CD14-positive monocyte (primary cell): ENCODE measurements at regions not wholly inside any gene's neighbourhood (a gene's known extent, or its start where the extent isn't known, plus 50 kb on each side); places are given as distances from the start of the nearest gene placed in this dataset.

ENCODE experiments used
- DNase-seq, 3 donors: peaks; one replicate each; pipeline ENCODE4 v3.0.0-alpha.2; 2011 to 2022
- H2AFZ ChIP-seq: 2 replicates; pipeline ENCODE4 v1.6.0; 2012; ENCODE audit warnings: mild to moderate bottlenecking, low read depth, low read length, inconsistent platforms; ENCODE audit not compliant: insufficient read depth, poor library complexity, severe bottlenecking
- H3K27ac ChIP-seq, 2 donors: 1 replicate in 1 of 2; 2 replicates in 1 of 2; pipeline ENCODE4 v1.5.1; 2012 to 2013; ENCODE audit warnings: low read length in 2 of 2, control low read depth in 1 of 2, inconsistent platforms in 1 of 2, low read depth in 1 of 2, mild to moderate bottlenecking in 1 of 2
- H3K27me3 ChIP-seq, 2 donors: one replicate each; pipeline versions ENCODE4 v1.6.0 to v1.6.1; 2011 to 2013; ENCODE audit warnings: low read length in 2 of 2; ENCODE audit not compliant: control insufficient read depth in 2 of 2, insufficient read depth in 2 of 2
- H3K36me3 ChIP-seq, 2 donors: replicated peaks in 1 of 2; 1 replicate in 1 of 2; 2 replicates in 1 of 2; pipeline versions ENCODE4 v1.5.1 to v1.6.1; 2012 to 2013; ENCODE audit warnings: low read length in 2 of 2, control low read depth in 1 of 2, inconsistent platforms in 1 of 2, mild to moderate bottlenecking in 1 of 2; ENCODE audit not compliant: insufficient read depth in 2 of 2, control insufficient read depth in 1 of 2
- H3K4me1 ChIP-seq, 2 donors: 1 replicate in 1 of 2; 2 replicates in 1 of 2; pipeline versions ENCODE4 v1.5.1 to v1.6.1; 2012 to 2013; ENCODE audit warnings: low read length in 2 of 2, control low read depth in 1 of 2, inconsistent platforms in 1 of 2, mild to moderate bottlenecking in 1 of 2, moderate library complexity in 1 of 2; ENCODE audit not compliant: insufficient read depth in 2 of 2, control insufficient read depth in 1 of 2
- H3K4me2 ChIP-seq: replicated peaks from 2 replicates; pipeline ENCODE3; 2012; ENCODE audit warnings: low read length, moderate library complexity, mild to moderate bottlenecking; ENCODE audit not compliant: poor library complexity, severe bottlenecking; ENCODE audit errors: extremely low read depth
- H3K4me3 ChIP-seq, 3 experiments: fragments of 200-600 bp in 1 of 3; sonication (generic) in 1 of 3; replicated peaks in 1 of 3; 1 replicate in 2 of 3; 2 replicates in 1 of 3; pipeline ENCODE4 v1.5.1; 2011 to 2013; ENCODE audit warnings: low read length in 3 of 3, mild to moderate bottlenecking in 3 of 3, control low read depth in 2 of 3, low read depth in 2 of 3, inconsistent platforms in 1 of 3, moderate library complexity in 1 of 3
- H3K79me2 ChIP-seq: 2 replicates; pipeline ENCODE4 v1.6.0; 2012; ENCODE audit warnings: mild to moderate bottlenecking, control low read depth, inconsistent platforms, low read length, moderate library complexity; ENCODE audit not compliant: insufficient read depth
- H3K9ac ChIP-seq: 2 replicates; pipeline ENCODE4 v1.6.0; 2017; ENCODE audit warnings: low read length, mild to moderate bottlenecking; ENCODE audit not compliant: insufficient read depth, poor library complexity, severe bottlenecking
- H3K9me3 ChIP-seq, 2 donors: replicated peaks in 1 of 2; 1 replicate in 1 of 2; 2 replicates in 1 of 2; pipeline versions ENCODE4 v1.5.1 to v1.6.1; 2012 to 2013; ENCODE audit warnings: low read length in 2 of 2, control low read depth in 1 of 2; ENCODE audit not compliant: control insufficient read depth in 1 of 2, insufficient read depth in 1 of 2
- H4K20me1 ChIP-seq: 2 replicates; pipeline ENCODE4 v1.6.0; 2012; ENCODE audit warnings: mild to moderate bottlenecking, low read length, control low read depth, moderate library complexity; ENCODE audit not compliant: insufficient read depth
- H3K27ac Mint-ChIP-seq, 7 donors: one replicate each; pipeline ENCODE4 v1.8.0; 2020; ENCODE audit warnings: mild to moderate bottlenecking in 7 of 7, mixed read lengths in 7 of 7, moderate library complexity in 6 of 7, inconsistent platforms in 2 of 7
- H3K27me3 Mint-ChIP-seq, 3 donors: one replicate each; pipeline ENCODE4 v1.8.0; 2021 to 2022; ENCODE audit warnings: low read depth in 3 of 3, mild to moderate bottlenecking in 3 of 3, mixed read lengths in 3 of 3, moderate library complexity in 3 of 3, inconsistent platforms in 1 of 3
- H3K36me3 Mint-ChIP-seq, 2 donors: one replicate each; pipeline ENCODE4 v1.8.0; 2020; ENCODE audit warnings: mixed read lengths in 2 of 2, inconsistent platforms in 1 of 2, mild to moderate bottlenecking in 1 of 2
- H3K4me1 Mint-ChIP-seq: one replicate; pipeline ENCODE4 v1.8.0; 2020; ENCODE audit warnings: mild to moderate bottlenecking, mixed read lengths
- H3K4me3 Mint-ChIP-seq, 2 donors: one replicate each; pipeline ENCODE4 v1.8.0; 2020; ENCODE audit warnings: mild to moderate bottlenecking in 2 of 2, mixed read lengths in 2 of 2, moderate library complexity in 1 of 2
- H3K9me3 Mint-ChIP-seq, 7 donors: one replicate each; pipeline ENCODE4 v1.8.0; 2020 to 2022; ENCODE audit warnings: mixed read lengths in 7 of 7, mild to moderate bottlenecking in 6 of 7, moderate library complexity in 6 of 7, inconsistent platforms in 2 of 7
- CTCF ChIP-seq: fragments of 200-600 bp; IDR thresholded peaks from one replicate; pipeline ENCODE4 v1.8.0; 2022; ENCODE audit warnings: antibody characterized with exemption, mild to moderate bottlenecking
- WGBS: methylation state at CpG from one replicate; pipeline ENCODE4 v1.1.5; 2013; ENCODE audit warnings: missing lambda C conversion rate; ENCODE audit not compliant: insufficient coverage; 5-methylcytosine and 5-hydroxymethylcytosine counted together
- intact Hi-C, 2 donors: fragments of 100-400 bp; cut with micrococcal nuclease; formaldehyde crosslinking; loops; one replicate each; pipeline versions ENCODE4 v1.15.0 to v1.15.1; 2023

DNA sequence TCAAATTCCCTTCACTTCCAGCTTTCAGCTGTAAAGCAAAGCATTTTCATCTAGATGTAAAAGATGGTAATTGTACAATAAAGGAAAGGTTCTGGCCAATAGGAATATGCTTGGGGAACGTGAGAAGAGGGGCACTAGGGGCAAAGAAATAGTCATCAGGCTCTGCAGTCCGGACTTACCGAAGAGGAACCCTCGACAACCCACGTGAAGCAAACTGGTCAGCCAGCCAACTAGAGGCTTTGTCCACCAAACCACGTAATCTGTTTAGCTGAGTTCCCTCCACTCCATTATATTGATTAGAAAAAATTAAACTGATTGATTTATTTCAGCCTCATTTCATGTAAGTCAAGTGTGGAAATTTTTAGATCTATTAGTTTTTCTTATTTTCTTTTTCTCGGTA, 300.4 kb upstream of the FANCL start:
- Histone ChIP-seq H3K79me2 (no peaks in the 10 kb centered on the region), H4K20me1 (no peaks in the 10 kb centered on the region), H3K4me2 (no peak overlapping the region), H3K36me3 (no peaks in the 10 kb centered on the region), H3K27ac (no peak overlapping the region), H3K4me1 (no peaks in the 10 kb centered on the region), H3K9me3 (no peaks in the 10 kb centered on the region), H3K27me3 (no peaks in the 10 kb centered on the region), H3K4me3 (no peak overlapping the region), H3K9ac (no peak overlapping the region), H2AFZ (no peak overlapping the region)
- 86% methylated on average over 1 of the region's 7 CpGs for WGBS
- intact Hi-C loops = no loop called here
- H3K36me3 Mint-ChIP-seq = no peaks in the 10 kb centered on the region
- no peak for TF ChIP-seq CTCF
- H3K27ac Mint-ChIP-seq = no peak overlapping the region
- H3K9me3 Mint-ChIP-seq = peaks cover 0 to 4% (median 0%) of the 10 kb centered on the region in 7 donors
- no peak overlapping the region for H3K4me3 Mint-ChIP-seq
- H3K4me1 Mint-ChIP-seq = no peaks in the 10 kb centered on the region
- H3K27me3 Mint-ChIP-seq = no peaks in the 10 kb centered on the region
- no peak for DNase-seq

GRCh38 chr2:58540681-58541080, 299.6 kb upstream of the FANCL start:
- Histone ChIP-seq H3K9ac (no peak overlapping the region), H3K9me3 (no peaks in the 10 kb centered on the region), H3K4me2 (no peak overlapping the region), H2AFZ (no peak overlapping the region), H3K36me3 (no peaks in the 10 kb centered on the region), H4K20me1 (no peaks in the 10 kb centered on the region), H3K27ac (no peak overlapping the region), H3K27me3 (no peaks in the 10 kb centered on the region), H3K79me2 (no peaks in the 10 kb centered on the region), H3K4me1 (no peaks in the 10 kb centered on the region), H3K4me3 (no peak overlapping the region)
- no peak for DNase-seq
- no peak for TF ChIP-seq CTCF
- no CpG with 5 or more reads among the region's 4 CpGs for WGBS
- Mint-ChIP-seq H3K36me3 (no peaks in the 10 kb centered on the region), H3K4me3 (no peak overlapping the region), H3K27me3 (no peaks in the 10 kb centered on the region), H3K9me3 (peaks cover 0 to 4% (median 0%) of the 10 kb centered on the region in 7 donors), H3K4me1 (no peaks in the 10 kb centered on the region), H3K27ac (no peak overlapping the region)
- intact Hi-C loops = no loop called here
